ENCODE measurements at regions not wholly inside any gene's neighbourhood (a gene's known extent, or its start where the extent isn't known, plus 50 kb on each side); places are given as distances from the start of the nearest gene placed in this dataset.

DNA sequence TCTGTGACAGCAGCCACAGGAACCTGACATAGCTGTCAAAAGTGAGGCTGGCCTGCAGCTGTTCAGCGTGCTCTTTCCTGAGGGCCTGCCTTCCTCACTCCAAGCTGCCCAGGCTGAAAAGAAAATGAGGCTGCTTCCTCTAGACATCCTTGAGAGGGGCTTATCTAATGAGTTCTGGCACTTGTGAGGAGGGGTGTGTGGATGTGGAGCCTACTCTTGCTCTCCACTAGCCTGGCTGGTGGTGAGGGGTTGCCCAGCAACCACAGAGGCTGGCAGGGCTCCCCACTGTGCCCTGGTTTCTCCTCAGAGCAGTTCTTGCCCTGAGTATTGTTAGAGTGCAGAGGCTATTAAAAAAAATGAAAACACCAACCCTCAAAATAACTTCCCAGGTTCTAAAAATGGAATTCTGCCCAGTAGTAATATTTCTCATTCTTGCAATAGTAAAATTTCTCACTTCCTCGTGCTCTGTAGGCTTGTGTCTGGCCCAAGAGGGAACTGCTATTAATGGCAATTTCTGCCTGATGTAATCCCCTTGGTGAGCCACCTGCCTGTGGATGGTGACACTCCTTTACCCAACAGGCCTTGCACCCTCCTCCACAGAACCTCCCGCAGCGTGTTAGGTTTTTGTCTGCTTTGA is 52.6 kb upstream of the EPS8L3 start:
- RAD21 ChIA-PET (ENCODE audit: unreplicated experiment) = no interaction called here
- DNase-seq (ENCODE audit: low read depth, low spot score) (peak; percentile 90), ATAC-seq (peak; percentile 96), FAIRE-seq (peak; percentile 88)
- SMC1A ChIA-PET (ENCODE audit: uncharacterized antibody, unreplicated experiment) = interaction anchor here (0.6 to 1.5 kb wide), 5 partner anchors 10 to 194 kb away, joined by 3 to 9 read pairs (median 3); partner anchors contain the start of gene AHCYL1
- in situ Hi-C loops (cut with MboI) = no loop called here
- Histone ChIP-seq H2AFZ (ENCODE audit: control insufficient read depth, low read depth, low read length) (peak overlapping the region; percentile 5; the same call in 1 of the 2 replicates), H3K79me2 (ENCODE audit: control insufficient read depth, insufficient read depth, low read length) (no peaks in the 10 kb centered on the region), H3K4me2 (ENCODE audit: control insufficient read depth, insufficient read depth) (peak overlapping the region; percentile 82), H4K20me1 (ENCODE audit: control insufficient read depth, insufficient read depth) (no peaks in the 10 kb centered on the region), H3K4me3 (peak overlapping the region; percentile 31; the same call in 1 of the 2 replicates), H3K4me1 (ENCODE audit: control insufficient read depth, insufficient read depth, low read length) (peaks cover 27% of the 10 kb centered on the region), H3K9ac (ENCODE audit: control insufficient read depth, insufficient read depth, low read length) (0 out of 2 replicates have a peak overlapping the region, but pooled peaks have one; percentile 14), H3K27me3 (replicated peaks in 1 of 2; ENCODE audit: control insufficient read depth in 2 of 2, insufficient read depth in 2 of 2, low read length in 1 of 2) (no peaks in the 10 kb centered on the region), H3K27ac (ENCODE audit: control insufficient read depth, insufficient read depth) (peak overlapping the region; percentile 57), H3K9me3 (replicated peaks; ENCODE audit: control insufficient read depth, insufficient read depth, low read length) (peaks cover 7% of the 10 kb centered on the region; the same call in 2 of the 3 replicates), H3K36me3 (ENCODE audit: control insufficient read depth in 2 of 2, insufficient read depth in 2 of 2, low read length in 1 of 2) (no peaks in the 10 kb centered on the region)
- WGBS (ENCODE audit: insufficient coverage, insufficient replicate concordance, low lambda C conversion rate, missing lambda C conversion rate) = 5% methylated on average over 4 of the region's 4 CpGs
- POLR2A ChIA-PET = interaction anchor here (2.1 kb wide), 1 partner anchor 168 kb away, joined by 5 read pairs; the partner anchor contains the start of gene AHCYL1
- CTCF ChIA-PET = interaction anchor here (0.6 to 3.7 kb wide), 5 partner anchors 10 to 168 kb away, joined by 3 to 17 read pairs (median 3); partner anchors contain the start of gene AHCYL1
- intact Hi-C loops (cut with micrococcal nuclease; ENCODE audit: unreplicated experiment) = no loop called here
- no TSS peak for BruUV-seq (replicated peaks)
- no peak for TF ChIP-seq MYB (IDR thresholded peaks at IDR 0.05; ENCODE audit: borderline replicate concordance, low read depth, low read length)
- no peak for TF ChIP-seq HCFC1 (IDR thresholded peaks at IDR 0.05; ENCODE audit: low read length)
- TF ChIP-seq JUNB (IDR thresholded peaks at IDR 0.05) = peak; percentile 81
- no peak for TF ChIP-seq PAX5 (IDR thresholded peaks at IDR 0.05; ENCODE audit: borderline replicate concordance, low read depth, low read length)
- no peak for TF ChIP-seq SMARCA5 (IDR thresholded peaks at IDR 0.05)
- TF ChIP-seq E2F8 (IDR thresholded peaks at IDR 0.05; ENCODE audit: low read depth, partially characterized antibody) = no peak
- TF ChIP-seq, protein P1, sequence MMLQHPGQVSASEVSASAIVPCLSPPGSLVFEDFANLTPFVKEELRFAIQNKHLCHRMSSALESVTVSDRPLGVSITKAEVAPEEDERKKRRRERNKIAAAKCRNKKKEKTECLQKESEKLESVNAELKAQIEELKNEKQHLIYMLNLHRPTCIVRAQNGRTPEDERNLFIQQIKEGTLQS (IDR thresholded peaks at IDR 0.05; ENCODE audit: borderline replicate concordance, extremely low read depth, low read depth, low read length) = no peak
- TF ChIP-seq TCF7 (IDR thresholded peaks at IDR 0.05; ENCODE audit: borderline replicate concordance) = no peak
- TF ChIP-seq ZNF622 (IDR thresholded peaks at IDR 0.05) = no peak
- TF ChIP-seq TBL1XR1 (IDR thresholded peaks at IDR 0.05; ENCODE audit: low read depth, low read length) = peak; percentile 98
- TF ChIP-seq NFYA (IDR thresholded peaks at IDR 0.05; ENCODE audit: borderline replicate concordance, low read depth, low read length) = no peak
- TF ChIP-seq, protein P2, sequence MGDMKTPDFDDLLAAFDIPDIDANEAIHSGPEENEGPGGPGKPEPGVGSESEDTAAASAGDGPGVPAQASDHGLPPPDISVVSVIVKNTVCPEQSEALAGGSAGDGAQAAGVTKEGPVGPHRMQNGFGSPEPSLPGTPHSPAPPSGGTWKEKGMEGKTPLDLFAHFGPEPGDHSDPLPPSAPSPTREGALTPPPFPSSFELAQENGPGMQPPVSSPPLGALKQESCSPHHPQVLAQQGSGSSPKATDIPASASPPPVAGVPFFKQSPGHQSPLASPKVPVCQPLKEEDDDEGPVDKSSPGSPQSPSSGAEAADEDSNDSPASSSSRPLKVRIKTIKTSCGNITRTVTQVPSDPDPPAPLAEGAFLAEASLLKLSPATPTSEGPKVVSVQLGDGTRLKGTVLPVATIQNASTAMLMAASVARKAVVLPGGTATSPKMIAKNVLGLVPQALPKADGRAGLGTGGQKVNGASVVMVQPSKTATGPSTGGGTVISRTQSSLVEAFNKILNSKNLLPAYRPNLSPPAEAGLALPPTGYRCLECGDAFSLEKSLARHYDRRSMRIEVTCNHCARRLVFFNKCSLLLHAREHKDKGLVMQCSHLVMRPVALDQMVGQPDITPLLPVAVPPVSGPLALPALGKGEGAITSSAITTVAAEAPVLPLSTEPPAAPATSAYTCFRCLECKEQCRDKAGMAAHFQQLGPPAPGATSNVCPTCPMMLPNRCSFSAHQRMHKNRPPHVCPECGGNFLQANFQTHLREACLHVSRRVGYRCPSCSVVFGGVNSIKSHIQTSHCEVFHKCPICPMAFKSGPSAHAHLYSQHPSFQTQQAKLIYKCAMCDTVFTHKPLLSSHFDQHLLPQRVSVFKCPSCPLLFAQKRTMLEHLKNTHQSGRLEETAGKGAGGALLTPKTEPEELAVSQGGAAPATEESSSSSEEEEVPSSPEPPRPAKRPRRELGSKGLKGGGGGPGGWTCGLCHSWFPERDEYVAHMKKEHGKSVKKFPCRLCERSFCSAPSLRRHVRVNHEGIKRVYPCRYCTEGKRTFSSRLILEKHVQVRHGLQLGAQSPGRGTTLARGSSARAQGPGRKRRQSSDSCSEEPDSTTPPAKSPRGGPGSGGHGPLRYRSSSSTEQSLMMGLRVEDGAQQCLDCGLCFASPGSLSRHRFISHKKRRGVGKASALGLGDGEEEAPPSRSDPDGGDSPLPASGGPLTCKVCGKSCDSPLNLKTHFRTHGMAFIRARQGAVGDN (IDR thresholded peaks at IDR 0.05) = no peak
- no peak for TF ChIP-seq SUZ12 (IDR thresholded peaks at IDR 0.05; ENCODE audit: unreplicated experiment)

Data from GM12878 (cell line).